Smooth muscle cell (in vitro differentiated cells): ENCODE measurements at regions not wholly inside any gene's neighbourhood (a gene's known extent, or its start where the extent isn't known, plus 50 kb on each side); places are given as distances from the start of the nearest gene placed in this dataset.
"Not testable (repeated sequence)": the region's sequence is repeated elsewhere in the genome, so short reads cannot be mapped to it uniquely, and the experiment has no call there.

ENCODE experiments used
- DNase-seq: peaks from one replicate; lab custom pipeline; 2025; ENCODE audit not compliant: unreplicated experiment; lab: John Stamatoyannopoulos, UW
- H2AFZ ChIP-seq: fragments of 200-600 bp; sonication (generic); 2 replicates; pipeline ENCODE4 v1.6.0; 2016; ENCODE audit warnings: antibody characterized with exemption, low read depth, mild to moderate bottlenecking
- H3F3A ChIP-seq: fragments of 200-600 bp; sonication (generic); 2 replicates; pipeline ENCODE4 v1.6.0; 2017; ENCODE audit warnings: antibody characterized with exemption, low read depth
- H3K27ac ChIP-seq: fragments of 200-600 bp; sonication (generic); 2 replicates; pipeline ENCODE4 v1.5.1; 2016; ENCODE audit warnings: low read depth, mild to moderate bottlenecking
- H3K27me3 ChIP-seq: fragments of 200-600 bp; sonication (generic); 2 replicates; pipeline ENCODE4 v1.6.1; 2016; ENCODE audit warnings: low read depth, mild to moderate bottlenecking
- H3K36me3 ChIP-seq: fragments of 200-600 bp; sonication (generic); 2 replicates; pipeline ENCODE4 v1.5.1; 2016; ENCODE audit warnings: low read depth
- H3K4me1 ChIP-seq: fragments of 200-600 bp; sonication (generic); 2 replicates; pipeline ENCODE4 v1.5.1; 2016; ENCODE audit warnings: low read depth
- H3K4me2 ChIP-seq: fragments of 200-600 bp; sonication (generic); 2 replicates; pipeline ENCODE4 v1.6.0; 2016; ENCODE audit warnings: mild to moderate bottlenecking
- H3K4me3 ChIP-seq: fragments of 200-600 bp; sonication (generic); 2 replicates; pipeline ENCODE4 v1.5.1; 2016; ENCODE audit warnings: mild to moderate bottlenecking
- H3K79me2 ChIP-seq: fragments of 200-600 bp; sonication (generic); 2 replicates; pipeline ENCODE4 v1.6.0; 2016; ENCODE audit warnings: low read depth, mild to moderate bottlenecking
- H3K9ac ChIP-seq: fragments of 200-600 bp; sonication (generic); 2 replicates; pipeline ENCODE4 v1.6.0; 2016; ENCODE audit warnings: low read depth
- H3K9me3 ChIP-seq: fragments of 200-600 bp; sonication (generic); replicated peaks from 2 replicates; pipeline ENCODE4 v1.5.1; 2016; ENCODE audit warnings: low read depth
- H4K20me1 ChIP-seq: fragments of 200-600 bp; sonication (generic); 2 replicates; pipeline ENCODE4 v1.6.0; 2016; ENCODE audit warnings: low read depth
- CTCF ChIP-seq: fragments of 200-600 bp; sonication (generic); IDR thresholded peaks from 2 replicates; pipeline ENCODE4 v1.5.1; 2017; ENCODE audit warnings: borderline replicate concordance, mild to moderate bottlenecking, antibody characterized with exemption; ENCODE audit not compliant: insufficient read depth, poor library complexity, severe bottlenecking
- WGBS: methylation state at CpG from one replicate; pipeline ENCODE4 v1.1.7; 2016; ENCODE audit warnings: low lambda C conversion rate; 5-methylcytosine and 5-hydroxymethylcytosine counted together

GRCh38 chrX:1852082-1852481 is 237.2 kb downstream of the ASMT start:
- Histone ChIP-seq H3F3A (no peaks in the 10 kb centered on the region), H3K27me3 (no peaks in the 10 kb centered on the region), H3K9ac (no peak overlapping the region), H3K27ac (no peak overlapping the region), H2AFZ (no peak overlapping the region), H3K79me2 (no peaks in the 10 kb centered on the region), H3K4me1 (no peaks in the 10 kb centered on the region), H3K36me3 (no peaks in the 10 kb centered on the region), H4K20me1 (no peaks in the 10 kb centered on the region), H3K9me3 (no peaks in the 10 kb centered on the region), H3K4me3 (no peak overlapping the region), H3K4me2 (no peak overlapping the region)
- 84% methylated on average over 9 of the region's 9 CpGs for whole genome bisulfite sequencing
- DNase-seq = no peak
- TF ChIP-seq CTCF = no peak

GRCh38 chrX:1853447-1853846 is 238.6 kb downstream of the ASMT start:
- no peaks in the 10 kb centered on the region for H3K79me2 ChIP-seq
- TF ChIP-seq CTCF = no peak
- no peaks in the 10 kb centered on the region for H3K27me3 ChIP-seq
- no peaks in the 10 kb centered on the region for H4K20me1 ChIP-seq
- no peak overlapping the region for H3K9ac ChIP-seq
- H3K4me1 ChIP-seq = no peaks in the 10 kb centered on the region
- 100% methylated on average over 1 of the region's 3 CpGs for WGBS
- no peak for DNase-seq
- no peaks in the 10 kb centered on the region for H3F3A ChIP-seq
- H2AFZ ChIP-seq = no peak overlapping the region
- H3K4me3 ChIP-seq = no peak overlapping the region
- no peaks in the 10 kb centered on the region for H3K9me3 ChIP-seq
- H3K27ac ChIP-seq = no peak overlapping the region
- H3K4me2 ChIP-seq = no peak overlapping the region
- H3K36me3 ChIP-seq = no peaks in the 10 kb centered on the region

- no peaks in the 10 kb centered on the region for H3F3A ChIP-seq
- no peak overlapping the region for H3K4me2 ChIP-seq
- no peak for DNase-seq
- no peak overlapping the region for H2AFZ ChIP-seq
- no peak overlapping the region for H3K27ac ChIP-seq
- TF ChIP-seq CTCF = no peak
- H3K79me2 ChIP-seq = no peaks in the 10 kb centered on the region
- no peak overlapping the region for H3K4me3 ChIP-seq
- WGBS = 82% methylated on average over 3 of the region's 3 CpGs
- no peaks in the 10 kb centered on the region for H3K36me3 ChIP-seq
- H4K20me1 ChIP-seq = no peaks in the 10 kb centered on the region
- no peaks in the 10 kb centered on the region for H3K9me3 ChIP-seq
- no peaks in the 10 kb centered on the region for H3K27me3 ChIP-seq
- no peak overlapping the region for H3K9ac ChIP-seq
- H3K4me1 ChIP-seq = no peaks in the 10 kb centered on the region
Observed at GRCh38 chrX:1853916-1854315, 239.1 kb downstream of the ASMT start.

GRCh38 chrX:1854861-1855260 is 240.0 kb downstream of the ASMT start:
- DNase-seq, H3F3A ChIP-seq, H2AFZ ChIP-seq, H3K4me1 ChIP-seq, H3K9ac ChIP-seq, H3K4me3 ChIP-seq, H3K4me2 ChIP-seq, H4K20me1 ChIP-seq, H3K27me3 ChIP-seq, H3K9me3 ChIP-seq, H3K27ac ChIP-seq, H3K36me3 ChIP-seq, H3K79me2 ChIP-seq: not testable (repeated sequence)
- WGBS = 96% methylated on average over 10 of the region's 10 CpGs

GRCh38 chrX:1859266-1859665 is 244.4 kb downstream of the ASMT start:
- not testable (repeated sequence) for H3K4me3 ChIP-seq, DNase-seq, H3K4me2 ChIP-seq, H3K36me3 ChIP-seq, H3K79me2 ChIP-seq, H3F3A ChIP-seq, H3K27ac ChIP-seq, H3K9ac ChIP-seq, H3K9me3 ChIP-seq, H2AFZ ChIP-seq, H3K4me1 ChIP-seq, H4K20me1 ChIP-seq, H3K27me3 ChIP-seq
- 96% methylated on average over 5 of the region's 5 CpGs for WGBS
